Stimulated activated naive CD8-positive, alpha-beta T cell treated with anti-CD3 and anti-CD28 coated beads, Interleukin-15, Interleukin-2, amounts not matched to agents 100 U/mL and 50 U/mL, for 24 hours (primary cell): ENCODE measurements at regions not wholly inside any gene's neighbourhood (a gene's known extent, or its start where the extent isn't known, plus 50 kb on each side); places are given as distances from the start of the nearest gene placed in this dataset.

Experiments
- ATAC-seq: fragments of 150-1000 bp; cut with Tn5 transposase; one replicate; pipeline ENCODE4 v1.10.0; 2021
- DNase-seq: peaks from one replicate; pipeline ENCODE4 v3.0.0; 2021

DNA sequence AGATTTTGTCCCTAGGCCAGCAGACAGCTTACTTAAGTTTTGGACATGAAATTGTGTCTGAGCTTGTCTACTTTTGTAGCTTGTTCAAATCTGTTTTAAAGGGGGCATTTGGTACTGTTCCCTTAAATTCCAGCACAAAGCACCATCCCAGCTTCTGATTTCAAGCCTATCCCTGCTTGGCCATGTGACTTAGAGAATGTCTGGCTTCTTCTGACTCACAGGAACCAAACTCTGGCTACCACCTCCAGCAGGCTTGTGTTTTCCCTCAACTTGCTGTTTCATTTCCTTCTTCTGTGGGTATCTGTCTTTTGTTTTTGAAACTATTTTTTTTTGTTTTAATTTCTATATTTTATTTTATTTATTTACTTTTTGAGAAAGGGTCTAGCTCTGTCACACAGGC, 97.9 kb upstream of the FZD8 start:
- no peak for ATAC-seq
- no peak for DNase-seq

DNA sequence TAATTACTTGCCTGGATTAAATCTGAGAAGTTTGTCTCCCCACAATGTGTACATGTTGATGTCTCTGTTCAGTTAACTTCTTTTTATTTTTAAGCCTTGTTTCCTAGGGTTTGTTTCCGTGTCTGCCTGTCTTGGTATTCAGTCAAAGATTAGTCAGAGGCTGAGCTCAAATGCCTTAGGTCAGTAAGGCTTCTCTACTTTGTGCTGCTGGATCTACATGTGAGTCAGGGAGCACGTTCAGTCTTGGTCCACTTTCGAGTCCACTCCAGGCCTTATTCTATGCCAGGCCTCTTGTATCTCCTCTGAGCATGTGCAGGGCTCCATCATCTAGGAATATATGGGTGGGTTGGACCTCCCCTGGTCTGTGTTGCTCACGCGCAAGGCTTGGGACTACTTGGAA, 93.3 kb upstream of the FZD8 start:
- no peak for ATAC-seq

DNA sequence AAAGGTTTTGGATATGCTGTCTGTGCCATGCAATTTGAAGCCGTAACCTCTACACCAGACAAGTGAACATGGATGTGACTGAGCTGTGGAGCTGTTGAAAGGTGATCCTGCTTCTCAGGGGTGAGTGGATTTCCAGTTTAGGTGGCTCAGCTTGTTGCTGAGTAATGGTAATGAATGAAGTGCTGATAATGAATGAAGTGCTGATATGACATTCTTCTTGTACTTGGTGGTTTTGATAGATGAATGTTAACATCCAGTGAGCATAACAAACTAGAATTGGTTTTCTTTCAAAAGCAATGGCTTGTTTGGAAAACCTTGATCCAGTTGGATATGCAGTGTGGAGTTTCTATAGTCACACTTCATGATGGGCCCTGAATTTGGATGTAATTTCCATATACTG, 89.7 kb upstream of the FZD8 start:
- ATAC-seq (no peak), DNase-seq (no peak)

More for the DNA sequence above, 93.3 kb upstream of the FZD8 start:
- no peak for DNase-seq

DNA sequence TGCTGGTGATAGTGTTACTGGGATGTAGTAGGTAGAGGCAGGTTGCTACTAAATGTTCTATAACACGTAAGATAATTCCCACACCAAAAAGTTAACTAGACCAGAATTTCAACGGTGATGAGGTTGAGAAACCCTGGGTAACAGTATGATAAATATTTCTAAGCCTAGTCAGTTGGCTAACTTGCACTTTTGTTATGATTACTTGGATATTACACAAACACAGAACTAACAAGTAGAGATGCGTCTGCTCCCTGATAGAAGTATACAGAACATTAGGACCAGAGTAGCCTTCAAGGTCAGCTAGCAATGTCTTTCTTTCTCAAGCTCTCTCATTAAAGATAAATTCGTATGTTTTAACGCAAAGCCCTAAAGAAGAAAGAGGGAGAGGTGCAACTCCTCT, 86.2 kb upstream of the FZD8 start:
- no peak for DNase-seq
- no peak for ATAC-seq

DNA sequence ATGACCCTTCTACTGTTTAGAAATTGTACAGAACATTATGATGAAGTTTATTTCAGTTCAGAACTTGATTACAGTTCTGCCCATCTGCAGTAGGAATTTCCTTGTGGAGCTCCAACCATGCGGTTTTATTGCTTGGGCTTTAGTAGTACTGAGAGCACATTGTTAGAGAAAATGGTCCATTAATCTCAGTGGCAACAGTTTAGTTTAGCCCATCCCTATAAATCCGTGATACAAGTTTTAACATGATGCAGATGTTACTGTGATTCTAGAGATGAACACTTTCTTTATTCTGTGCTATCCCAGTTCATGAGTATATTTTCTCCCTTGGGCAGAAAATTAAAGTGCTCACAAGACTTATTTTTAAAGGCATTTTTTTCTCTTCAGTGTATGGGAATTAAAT, 84.8 kb upstream of the FZD8 start:
- no peak for ATAC-seq
- DNase-seq: no peak

DNA sequence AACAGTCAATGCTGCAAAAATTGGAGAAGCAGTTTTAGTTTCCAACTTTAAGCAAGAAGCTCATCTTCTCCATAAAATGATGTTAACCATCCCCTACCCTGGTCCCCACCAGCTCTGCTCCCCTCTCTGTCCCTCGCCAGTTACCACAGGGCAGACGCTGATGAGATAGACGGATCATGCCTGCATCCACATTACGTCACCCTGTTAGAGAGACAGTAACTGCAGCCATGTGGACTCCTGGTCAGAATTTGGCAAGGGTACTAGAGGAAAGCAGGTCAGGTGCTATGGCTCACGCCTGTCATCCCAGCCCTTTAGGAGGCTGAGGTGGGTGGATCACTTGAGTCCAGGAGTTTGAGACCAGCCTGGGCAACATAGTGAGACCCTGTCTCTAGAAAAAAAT, 81.9 kb upstream of the FZD8 start:
- ATAC-seq (no peak), DNase-seq (no peak)

DNA sequence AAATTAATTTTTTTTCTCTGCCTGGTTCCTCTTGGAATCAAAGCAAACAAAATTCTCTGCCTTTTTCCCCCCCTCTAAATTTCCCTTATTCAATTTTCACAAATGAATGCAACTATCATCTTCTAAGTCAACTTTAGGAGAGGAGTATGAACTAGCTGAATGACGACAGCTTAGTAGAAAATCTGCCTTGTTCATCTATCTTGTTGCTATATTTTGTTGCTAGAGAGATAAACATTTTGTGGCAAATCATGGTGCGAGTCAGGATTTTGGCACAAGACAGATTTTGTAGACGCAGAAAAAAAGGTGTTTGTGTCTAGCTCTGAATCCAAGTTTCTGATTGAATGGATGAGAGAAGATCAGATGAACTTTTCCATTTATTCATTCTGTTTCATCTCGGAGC, 81.0 kb upstream of the FZD8 start:
- no peak for ATAC-seq
- DNase-seq: no peak

DNA sequence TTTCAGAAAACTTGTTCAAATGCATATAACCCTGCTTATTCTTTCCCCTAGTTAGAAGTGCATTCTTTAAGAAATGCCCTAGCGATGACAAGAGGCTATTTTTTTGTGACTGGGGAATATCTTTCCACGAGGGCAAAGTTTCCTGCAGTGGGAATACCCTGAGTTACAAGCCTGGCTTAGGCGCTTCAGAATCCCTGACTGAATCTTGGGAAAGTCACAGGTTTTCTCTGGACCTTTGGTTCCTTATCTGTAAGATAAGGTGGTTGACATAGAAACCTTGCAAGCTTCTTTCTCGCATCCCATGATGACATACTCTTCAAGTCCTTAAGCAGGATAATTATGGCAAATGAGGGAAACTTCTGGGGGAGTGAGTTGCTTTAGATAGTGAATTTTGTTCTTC, 80.5 kb upstream of the FZD8 start:
- ATAC-seq: no peak

DNA sequence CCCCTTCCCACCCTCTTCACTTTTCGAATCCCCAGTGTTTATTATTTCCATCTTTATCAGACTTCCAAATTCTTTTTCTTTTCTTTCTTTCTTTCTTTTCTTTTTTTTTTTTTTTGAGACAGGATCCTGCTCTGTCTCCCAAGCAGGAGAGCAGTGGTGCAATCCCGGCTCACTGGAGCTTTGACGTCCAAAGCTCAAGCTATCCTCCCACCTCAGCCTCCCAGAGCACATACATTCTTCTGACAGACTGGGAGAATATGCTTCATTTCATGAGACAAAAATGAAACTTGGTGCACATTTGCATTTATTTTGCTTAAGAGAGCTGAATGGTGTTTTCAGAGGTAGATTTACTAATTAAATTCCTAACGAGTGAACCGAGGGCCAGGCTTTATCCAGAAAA, 80.1 kb upstream of the FZD8 start:
- DNase-seq (no peak), ATAC-seq (no peak)

More for the DNA sequence above, 80.5 kb upstream of the FZD8 start:
- DNase-seq: no peak

DNA sequence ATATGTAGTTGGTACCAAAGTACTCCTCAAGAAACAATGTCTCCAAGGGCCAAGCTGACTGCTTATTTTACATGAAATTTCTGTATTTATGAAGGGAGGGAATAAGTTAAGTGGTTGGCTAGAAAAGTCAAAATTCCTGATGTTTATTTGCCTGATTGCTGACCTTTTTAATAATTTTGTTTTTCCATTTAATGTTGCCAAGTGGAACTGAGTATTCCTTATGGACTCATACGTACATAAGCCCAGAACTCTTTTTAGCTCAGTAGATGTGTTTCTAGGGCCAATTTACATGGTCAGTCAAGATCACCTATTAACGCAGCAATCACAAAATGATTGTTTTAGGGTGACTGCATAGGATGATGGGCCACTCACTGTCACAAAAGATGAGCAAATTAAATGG, 78.3 kb upstream of the FZD8 start:
- ATAC-seq: no peak
- DNase-seq: no peak

DNA sequence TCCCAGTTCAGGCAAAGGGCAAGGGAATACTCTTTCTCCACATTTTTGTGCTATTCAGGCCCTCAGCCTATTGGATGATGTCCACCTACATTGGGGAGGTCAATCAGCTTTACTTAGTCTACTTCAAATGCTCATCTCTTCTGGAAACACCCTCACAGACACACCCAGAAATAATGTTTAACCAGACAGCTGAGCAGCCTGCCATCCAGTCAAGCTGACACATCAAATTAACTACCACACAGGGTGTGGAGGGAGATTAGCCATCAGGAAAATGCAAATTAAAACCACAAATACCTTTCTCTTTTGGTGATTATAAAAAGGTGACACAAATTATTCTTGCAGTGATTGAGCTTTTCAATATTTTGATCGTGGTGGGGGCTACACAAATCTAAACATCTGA, 74.7 kb upstream of the FZD8 start:
- ATAC-seq: no peak

DNA sequence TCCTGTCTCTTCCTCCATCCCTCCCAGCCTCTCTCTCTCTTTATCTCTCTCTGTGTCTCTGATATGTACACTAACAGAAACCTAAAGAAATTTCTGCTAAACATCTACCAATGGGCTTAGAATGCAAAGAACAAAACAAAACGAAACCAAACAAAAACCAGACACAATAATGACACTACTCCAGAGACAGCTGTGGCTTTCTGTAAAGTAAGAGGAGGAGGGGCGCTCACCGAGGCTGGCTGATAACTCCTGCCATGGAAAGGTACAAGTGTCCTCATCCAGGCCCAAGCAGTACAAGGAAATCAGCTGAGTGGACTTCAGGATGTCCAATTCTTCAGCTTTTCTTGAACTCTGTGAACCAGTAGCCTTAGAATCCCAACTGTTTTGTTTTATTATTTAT, 70.4 kb upstream of the FZD8 start:
- no peak for ATAC-seq

More for the DNA sequence above, 74.7 kb upstream of the FZD8 start:
- no peak for DNase-seq

DNA sequence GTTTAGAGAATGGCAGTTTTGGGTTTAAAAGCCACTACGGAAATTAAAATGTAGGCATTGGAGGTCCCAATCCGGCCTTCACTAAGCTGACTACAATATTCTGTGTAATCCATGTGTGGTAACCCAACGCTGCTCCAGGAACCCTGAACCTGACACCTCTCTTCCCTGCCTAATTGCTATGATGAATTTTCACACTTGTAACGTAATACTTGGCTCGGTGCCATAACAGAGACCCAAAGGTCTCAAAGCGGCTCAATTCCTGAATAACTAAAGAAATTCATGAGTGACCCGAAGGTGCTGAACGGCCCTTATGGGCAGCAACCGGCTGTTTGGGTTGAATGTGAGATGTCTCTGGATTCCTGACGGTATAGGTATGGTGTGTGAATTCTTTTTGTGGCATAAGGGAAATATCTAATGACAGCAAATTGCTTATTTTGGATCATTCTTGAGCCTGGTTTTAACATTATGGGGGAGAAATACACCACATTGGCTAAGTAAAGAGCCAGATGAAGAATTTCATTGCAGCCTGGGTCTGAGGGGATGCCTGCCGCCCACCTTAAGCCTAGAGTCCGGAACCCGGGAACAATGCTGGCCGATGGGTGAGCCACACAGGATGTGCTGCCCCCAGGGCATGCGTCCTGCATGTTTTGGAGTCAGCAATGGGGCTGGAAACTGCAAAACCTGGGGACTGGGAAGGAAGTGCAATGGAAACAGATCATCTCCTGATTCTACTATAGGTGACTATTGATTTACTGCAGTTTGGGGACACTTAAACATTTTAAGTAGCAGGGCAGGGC, 69.7 kb upstream of the FZD8 start:
- ATAC-seq (no peak), DNase-seq (no peak)

More for the DNA sequence above, 70.4 kb upstream of the FZD8 start:
- no peak for DNase-seq

DNA sequence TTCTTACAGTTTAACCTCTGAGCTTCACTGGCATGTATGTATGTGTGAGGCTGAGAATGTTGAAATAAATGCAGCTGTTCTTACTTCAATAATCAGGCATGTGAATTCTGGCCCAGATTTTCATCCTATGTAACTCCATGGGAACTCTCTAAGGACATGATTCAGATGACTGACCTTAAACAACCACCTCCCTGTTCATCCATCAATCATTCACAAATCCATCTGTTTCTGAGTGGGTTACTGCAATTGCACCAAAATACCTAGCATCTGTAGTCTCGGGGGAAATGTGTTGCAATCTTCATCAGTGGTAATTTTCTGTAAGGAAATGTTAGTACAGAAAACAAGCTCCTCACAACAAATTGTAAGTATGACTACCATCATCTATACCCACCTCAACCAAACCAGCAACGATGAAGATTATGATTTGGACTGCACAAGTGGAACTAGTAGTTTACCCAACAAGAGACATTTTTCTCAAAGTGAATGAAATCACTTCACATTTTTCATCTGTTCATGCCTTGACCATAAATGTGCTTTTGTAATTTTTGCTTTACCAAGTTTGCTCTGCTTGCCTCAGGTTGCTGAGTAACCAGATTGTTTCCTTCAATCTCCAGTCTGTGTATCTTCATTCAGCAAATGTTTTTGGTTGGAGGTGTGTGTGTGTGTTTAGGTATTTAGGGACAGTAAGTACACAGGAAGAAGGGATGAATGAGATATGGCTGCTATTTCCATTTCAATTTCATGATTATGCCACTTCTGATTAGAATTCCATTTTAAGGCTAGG, 65.7 kb upstream of the FZD8 start:
- no peak for DNase-seq
- no peak for ATAC-seq

DNA sequence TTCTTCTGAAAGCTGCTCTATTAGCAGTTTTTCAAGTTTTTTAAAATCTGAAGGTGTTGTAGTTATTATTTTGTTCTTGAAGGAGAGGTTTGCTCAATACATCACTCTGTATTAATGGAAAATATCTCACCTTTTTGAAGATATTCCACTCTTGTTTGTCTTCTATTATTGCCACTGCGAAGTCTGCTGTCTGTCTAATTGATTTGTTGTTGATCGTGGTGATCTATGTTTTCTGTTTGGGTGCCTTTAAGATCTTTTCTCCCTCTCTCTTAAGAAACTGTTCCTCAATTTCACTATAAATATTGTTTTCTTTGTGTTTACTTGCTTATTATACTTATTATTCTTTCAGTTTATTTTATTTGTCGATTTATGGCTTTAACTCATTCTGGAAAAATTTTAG, 64.9 kb upstream of the FZD8 start:
- no peak for DNase-seq
- ATAC-seq: no peak

DNA sequence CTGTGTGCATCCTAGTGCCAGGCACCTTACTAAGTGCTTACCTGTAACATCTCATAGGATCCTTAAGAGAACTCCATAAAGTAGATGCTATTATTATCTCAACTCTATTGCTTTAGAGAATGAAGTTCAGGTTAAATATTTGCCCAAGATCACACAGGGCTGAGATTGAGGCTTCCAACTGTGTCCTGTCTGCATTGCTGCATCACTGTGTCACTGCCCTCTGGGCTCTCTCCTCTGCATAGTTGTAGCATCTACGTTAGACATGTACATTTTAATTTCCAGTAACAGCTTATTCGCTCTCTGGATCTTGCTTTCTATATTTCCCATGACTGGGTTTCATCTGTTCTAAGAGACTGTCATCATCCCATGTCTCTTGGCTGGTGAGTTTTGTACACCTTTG, 63.6 kb upstream of the FZD8 start:
- DNase-seq: no peak
- ATAC-seq: no peak

DNA sequence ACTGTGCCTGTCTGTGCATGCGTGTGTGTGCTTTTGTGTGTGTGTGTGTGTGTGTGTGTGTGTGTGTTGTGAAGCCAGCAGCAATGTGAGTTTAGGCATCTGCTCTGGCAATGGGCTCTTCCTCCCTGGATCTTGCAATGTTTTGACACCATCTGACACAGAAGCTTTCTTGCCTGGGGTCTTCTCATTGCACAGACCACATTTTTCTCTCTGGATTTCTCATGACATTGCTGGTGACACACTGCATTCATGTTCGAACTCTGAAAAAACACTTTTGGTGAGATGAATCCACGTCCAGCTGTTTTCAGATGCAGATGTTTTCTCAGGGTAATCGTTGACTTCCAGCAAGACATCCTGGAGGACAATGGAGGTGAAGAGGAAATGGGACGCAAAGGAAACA, 63.0 kb upstream of the FZD8 start:
- DNase-seq (no peak), ATAC-seq (no peak)

DNA sequence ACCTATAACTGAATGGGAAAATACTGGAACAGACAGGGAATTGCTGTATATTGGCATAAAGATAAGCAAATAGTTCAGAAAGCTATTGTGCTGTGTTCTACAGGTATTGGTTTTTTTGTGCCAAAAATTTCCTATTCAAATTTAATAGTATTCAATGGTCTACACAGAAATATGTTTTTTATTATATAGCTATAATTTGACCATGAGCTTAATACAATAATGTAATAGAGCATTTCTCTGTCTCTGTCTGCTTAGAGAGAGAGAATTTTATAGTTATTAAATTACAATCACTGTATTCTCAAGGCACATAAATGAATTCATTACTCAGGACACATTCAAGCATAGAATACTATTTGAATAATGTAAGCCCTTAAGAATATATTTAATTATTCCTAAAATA, 62.3 kb upstream of the FZD8 start:
- DNase-seq (no peak), ATAC-seq (no peak)

DNA sequence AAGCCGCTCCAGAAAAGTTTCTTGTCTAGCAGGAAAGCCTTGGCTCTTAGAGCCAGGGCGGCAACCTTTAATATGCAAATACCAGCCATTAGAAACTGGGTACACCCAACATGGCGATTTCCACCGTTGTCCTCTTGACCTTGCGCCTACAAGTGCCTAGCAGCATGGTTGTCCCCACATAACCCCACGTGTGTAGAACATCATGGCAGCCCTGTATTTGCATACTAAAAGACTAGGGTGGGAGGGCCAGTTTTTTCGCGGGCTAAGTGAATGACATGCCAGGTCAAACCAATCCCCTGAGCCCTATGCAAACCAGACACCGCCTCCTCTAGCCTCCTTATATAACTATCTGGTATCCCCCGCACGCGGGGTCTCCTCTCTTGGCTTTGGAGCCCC, 58.4 kb upstream of the FZD8 start:
- no peak for DNase-seq

DNA sequence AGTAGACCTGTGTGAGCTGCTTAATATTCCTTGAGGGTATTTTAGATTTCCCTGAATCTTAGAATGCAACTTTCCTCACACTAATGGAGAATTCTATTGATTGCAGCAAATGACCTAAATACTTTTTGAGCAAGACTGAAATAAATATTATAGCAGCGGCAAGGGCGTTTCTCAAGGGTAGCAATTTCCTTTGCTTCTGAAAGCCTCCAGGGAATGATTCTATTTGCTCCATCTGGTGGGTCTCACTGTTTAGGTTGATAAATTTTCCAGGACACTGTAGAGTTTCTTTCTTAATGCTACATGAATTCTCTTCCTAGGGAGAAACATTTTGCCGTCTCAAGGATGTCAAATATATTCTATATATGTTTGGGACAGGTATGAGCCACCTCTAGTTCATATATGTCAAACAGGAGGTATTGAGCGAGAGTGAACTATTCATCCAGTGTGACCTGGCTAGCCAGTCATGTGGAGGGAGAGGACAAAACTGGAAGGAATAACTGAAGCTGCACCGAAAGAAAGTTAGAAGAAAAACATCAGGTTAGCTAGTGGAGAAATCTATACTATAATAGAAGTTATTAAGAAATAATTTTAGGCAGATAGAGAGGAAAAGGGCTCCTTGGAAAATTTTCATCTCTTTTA, 57.9 kb upstream of the FZD8 start:
- no peak for ATAC-seq
- DNase-seq: no peak

More for the DNA sequence above, 58.4 kb upstream of the FZD8 start:
- ATAC-seq: no peak

DNA sequence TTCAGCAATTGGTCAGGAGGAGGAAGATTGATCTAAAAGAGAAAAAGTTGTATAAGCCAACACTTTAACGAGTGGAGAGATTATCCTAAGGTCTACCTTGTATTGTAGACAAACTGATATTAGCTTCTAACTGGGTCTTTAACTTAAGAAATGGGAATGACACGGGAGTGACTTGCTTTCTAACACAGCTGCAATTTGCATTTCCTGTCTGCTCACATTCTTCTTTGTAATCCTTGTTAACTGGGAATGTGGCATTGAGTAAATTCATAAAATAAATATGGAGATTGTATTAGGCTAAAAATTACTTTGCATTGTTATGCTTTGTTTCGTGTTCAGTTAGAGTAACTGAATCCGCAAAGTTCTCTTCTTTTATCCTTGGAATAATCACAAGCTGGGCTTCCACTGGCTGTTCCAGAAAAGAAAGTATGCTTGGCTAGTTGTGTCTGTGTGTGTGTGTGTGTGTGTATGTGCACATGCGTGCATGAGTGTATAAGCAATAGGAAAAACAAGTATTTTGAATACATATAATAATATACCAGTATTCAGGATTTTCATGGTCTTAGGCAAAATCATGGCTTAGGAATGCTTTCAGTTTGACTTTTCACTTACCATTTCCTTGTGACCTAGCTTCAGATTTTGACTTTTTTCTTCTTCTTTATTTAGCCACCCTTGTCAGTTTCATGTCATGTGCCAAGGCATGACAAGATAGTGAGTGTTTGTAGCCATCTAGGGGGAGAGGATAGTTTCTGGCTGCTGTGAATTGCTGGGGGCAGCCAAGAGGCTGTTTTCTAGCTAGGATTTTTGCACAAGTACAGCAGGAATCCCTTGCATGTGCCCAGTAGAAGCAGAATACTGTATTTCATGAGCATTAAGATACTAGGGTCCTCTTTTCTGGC, 54.5 kb upstream of the FZD8 start:
- DNase-seq (no peak), ATAC-seq (no peak)

DNA sequence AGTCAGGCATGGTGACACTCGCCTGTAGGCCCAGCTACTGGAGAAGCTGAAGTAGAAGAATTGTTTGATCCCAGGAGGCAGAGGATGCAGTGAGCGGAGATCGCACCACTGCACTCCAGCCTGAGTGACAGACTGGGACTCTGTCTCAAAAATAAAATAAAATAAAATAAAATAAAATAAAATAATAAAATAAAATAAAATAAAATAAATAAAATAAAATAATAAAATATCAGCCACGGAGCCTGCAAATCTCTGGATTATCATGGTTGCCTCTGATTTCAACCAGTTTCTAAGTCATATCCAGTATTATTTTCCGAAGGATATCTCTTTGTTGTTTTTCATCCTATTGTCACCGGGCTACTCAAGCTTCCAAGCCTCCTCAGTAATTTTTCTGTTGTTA, 51.7 kb upstream of the FZD8 start:
- DNase-seq (no peak), ATAC-seq (no peak)
